Lower leg skin (tissue), 3 donors: ENCODE measurements at regions not wholly inside any gene's neighbourhood (a gene's known extent, or its start where the extent isn't known, plus 50 kb on each side); places are given as distances from the start of the nearest gene placed in this dataset.

Experiments used
- POLR2A ChIP-seq, 2 donors: fragments of 450-650 bp; IDR thresholded peaks; one replicate each; pipeline ENCODE4 v1.6.1; 2016 to 2017; ENCODE audit warnings: antibody characterized with exemption in 2 of 2, mild to moderate bottlenecking in 1 of 2, moderate library complexity in 1 of 2
- TF ChIP-seq, protein P1 (sequence below), 3 donors: fragments of 450-650 bp; IDR thresholded peaks; one replicate each; pipeline ENCODE4 v1.5.1; 2016; ENCODE audit warnings: antibody characterized with exemption in 3 of 3, mild to moderate bottlenecking in 3 of 3, moderate library complexity in 2 of 3

DNA sequence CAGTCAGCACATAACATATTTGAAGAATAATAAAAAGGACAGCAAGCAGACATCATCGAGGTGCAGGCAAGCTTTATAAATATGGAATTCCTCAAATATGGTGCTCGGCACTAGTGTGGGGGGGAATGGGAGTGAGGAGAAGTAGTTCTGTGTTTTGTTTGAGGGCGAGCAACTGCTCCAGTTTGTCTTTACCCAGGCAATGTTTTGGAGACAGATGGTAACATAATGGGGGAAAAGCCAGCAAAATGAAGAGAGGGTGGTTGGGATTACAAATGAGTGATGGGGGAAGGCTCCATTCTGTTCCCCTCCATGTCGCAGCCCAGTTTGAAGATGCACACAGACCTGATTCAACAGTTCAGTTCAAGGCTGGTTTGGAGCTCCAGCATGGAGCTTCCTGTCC lies 572.9 kb upstream of the DIPK2B start:
- TF ChIP-seq, protein P1, sequence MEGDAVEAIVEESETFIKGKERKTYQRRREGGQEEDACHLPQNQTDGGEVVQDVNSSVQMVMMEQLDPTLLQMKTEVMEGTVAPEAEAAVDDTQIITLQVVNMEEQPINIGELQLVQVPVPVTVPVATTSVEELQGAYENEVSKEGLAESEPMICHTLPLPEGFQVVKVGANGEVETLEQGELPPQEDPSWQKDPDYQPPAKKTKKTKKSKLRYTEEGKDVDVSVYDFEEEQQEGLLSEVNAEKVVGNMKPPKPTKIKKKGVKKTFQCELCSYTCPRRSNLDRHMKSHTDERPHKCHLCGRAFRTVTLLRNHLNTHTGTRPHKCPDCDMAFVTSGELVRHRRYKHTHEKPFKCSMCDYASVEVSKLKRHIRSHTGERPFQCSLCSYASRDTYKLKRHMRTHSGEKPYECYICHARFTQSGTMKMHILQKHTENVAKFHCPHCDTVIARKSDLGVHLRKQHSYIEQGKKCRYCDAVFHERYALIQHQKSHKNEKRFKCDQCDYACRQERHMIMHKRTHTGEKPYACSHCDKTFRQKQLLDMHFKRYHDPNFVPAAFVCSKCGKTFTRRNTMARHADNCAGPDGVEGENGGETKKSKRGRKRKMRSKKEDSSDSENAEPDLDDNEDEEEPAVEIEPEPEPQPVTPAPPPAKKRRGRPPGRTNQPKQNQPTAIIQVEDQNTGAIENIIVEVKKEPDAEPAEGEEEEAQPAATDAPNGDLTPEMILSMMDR (IDR thresholded peaks at IDR 0.05), result no peak
- no peak for TF ChIP-seq POLR2A (IDR thresholded peaks at IDR 0.05)
